Activated CD8-positive, alpha-beta memory T cell treated with anti-CD3 and anti-CD28 coated beads, Interleukin-2, amount 10 ng/mL, durations not matched to agents 7 days and 5 days (primary cell): ENCODE measurements at regions not wholly inside any gene's neighbourhood (a gene's known extent, or its start where the extent isn't known, plus 50 kb on each side); places are given as distances from the start of the nearest gene placed in this dataset.

Experiments
- ATAC-seq: fragments of 150-1000 bp; cut with Tn5 transposase; one replicate; pipeline ENCODE4 v1.10.0; 2021; ENCODE audit warnings: moderate library complexity
- CTCF ChIA-PET: fragments of 350-600 bp; sonication (Branson Sonifier 250); formaldehyde crosslinking; loops from one replicate; lab custom pipeline; 2021; ENCODE audit warnings: antibody characterized with exemption; lab: Charles Lee
- DNase-seq: peaks from one replicate; pipeline ENCODE4 v3.0.0-alpha.2; 2020
- H3K27ac Mint-ChIP-seq: one replicate; pipeline ENCODE4 v1.8.0; 2021; ENCODE audit warnings: mild to moderate bottlenecking, mixed read lengths
- H3K27me3 Mint-ChIP-seq: one replicate; pipeline ENCODE4 v1.8.0; 2021; ENCODE audit warnings: mixed read lengths
- H3K36me3 Mint-ChIP-seq: one replicate; pipeline ENCODE4 v1.8.0; 2021; ENCODE audit warnings: mild to moderate bottlenecking, mixed read lengths
- H3K4me1 Mint-ChIP-seq: one replicate; pipeline ENCODE4 v1.8.0; 2021; ENCODE audit warnings: mixed read lengths
- H3K4me3 Mint-ChIP-seq: one replicate; pipeline ENCODE4 v1.8.0; 2021; ENCODE audit warnings: mild to moderate bottlenecking, moderate library complexity, mixed read lengths
- H3K9me3 Mint-ChIP-seq: one replicate; pipeline ENCODE4 v1.8.0; 2022; ENCODE audit warnings: low read depth, mixed read lengths

DNA sequence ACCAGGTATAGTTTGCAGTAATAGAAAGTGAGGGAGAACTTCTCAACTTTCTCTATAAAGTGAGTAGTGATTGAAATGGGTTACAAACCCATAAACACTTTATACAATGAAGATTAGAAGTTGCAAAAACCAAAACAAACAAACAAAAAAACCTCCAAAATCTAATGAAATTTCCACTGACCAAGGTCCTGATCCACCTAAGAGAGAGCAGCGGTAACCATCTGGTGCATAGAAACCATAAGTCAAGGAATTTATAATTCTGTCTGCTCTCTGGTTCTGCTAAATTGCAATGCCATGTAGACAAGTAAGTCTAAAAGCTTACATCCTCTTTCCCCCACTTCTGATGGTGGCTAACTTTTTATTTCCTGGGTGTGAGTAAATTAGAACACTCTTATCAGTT, 463.4 kb downstream of the EFNB2 start:
- ATAC-seq = no peak
- Mint-ChIP-seq H3K36me3 (no peaks in the 10 kb centered on the region), H3K4me1 (no peaks in the 10 kb centered on the region), H3K9me3 (no peaks in the 10 kb centered on the region), H3K4me3 (no peak overlapping the region), H3K27ac (no peak overlapping the region), H3K27me3 (no peaks in the 10 kb centered on the region)
- DNase-seq = no peak
- CTCF ChIA-PET = no interaction called here

GRCh38 chr13:106063591-106064313, 471.7 kb downstream of the EFNB2 start:
- no peaks in the 10 kb centered on the region for H3K27me3 Mint-ChIP-seq

DNA sequence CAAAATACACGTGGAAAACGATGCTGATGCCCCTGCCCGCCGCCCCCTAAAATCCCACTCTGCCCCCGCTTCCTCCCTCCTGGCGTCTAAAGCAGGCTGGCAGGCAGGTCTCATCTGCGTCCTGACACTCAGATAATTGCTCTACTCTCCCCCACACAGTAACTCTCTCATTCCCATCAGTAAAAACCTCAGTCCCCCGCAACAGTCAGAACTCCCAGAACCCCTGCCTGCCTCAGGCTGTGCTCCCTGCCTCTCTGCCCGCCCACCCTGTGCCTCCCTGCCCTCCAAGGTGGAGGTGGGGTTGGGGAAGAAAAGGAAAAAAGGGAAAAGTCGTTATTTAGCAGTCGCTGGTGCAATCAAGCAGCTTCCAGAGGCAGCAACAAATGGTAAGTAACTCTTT, 473.7 kb downstream of the EFNB2 start:
- ATAC-seq (no peak), DNase-seq (no peak)
- Mint-ChIP-seq H3K4me3 (no peak overlapping the region), H3K27ac (no peak overlapping the region), H3K9me3 (no peaks in the 10 kb centered on the region), H3K27me3 (no peaks in the 10 kb centered on the region), H3K4me1 (no peaks in the 10 kb centered on the region), H3K36me3 (no peaks in the 10 kb centered on the region)
- CTCF ChIA-PET = no interaction called here

More at GRCh38 chr13:106063591-106064313, 471.7 kb downstream of the EFNB2 start:
- CTCF ChIA-PET = no interaction called here
- no peaks in the 10 kb centered on the region for H3K36me3 Mint-ChIP-seq
- ATAC-seq (no peak), DNase-seq (no peak)
- no peaks in the 10 kb centered on the region for H3K4me1 Mint-ChIP-seq
- H3K4me3 Mint-ChIP-seq = no peak overlapping the region
- no peak overlapping the region for H3K27ac Mint-ChIP-seq
- no peaks in the 10 kb centered on the region for H3K9me3 Mint-ChIP-seq

DNA sequence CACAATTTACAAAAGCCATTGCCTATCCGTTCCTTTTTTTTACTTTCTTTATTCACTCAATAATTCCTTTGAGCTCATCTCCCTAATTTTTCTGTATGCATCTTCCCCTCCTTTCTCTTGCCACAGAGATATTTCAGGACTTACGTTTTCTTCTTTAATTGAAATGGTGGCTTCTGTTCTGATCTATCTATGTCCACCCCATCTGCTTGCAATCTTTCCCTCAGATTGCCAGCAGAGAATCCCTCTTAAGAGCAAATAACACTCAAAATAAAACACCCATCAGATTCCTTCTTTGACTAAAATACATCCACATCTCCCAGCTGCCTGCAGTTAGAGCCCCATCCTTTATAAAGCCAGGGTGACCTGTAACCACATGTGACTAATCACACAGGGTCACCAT, 478.6 kb downstream of the EFNB2 start:
- Mint-ChIP-seq H3K27me3 (no peaks in the 10 kb centered on the region), H3K36me3 (no peaks in the 10 kb centered on the region), H3K9me3 (no peaks in the 10 kb centered on the region), H3K4me3 (no peak overlapping the region), H3K4me1 (no peaks in the 10 kb centered on the region), H3K27ac (no peak overlapping the region)
- ATAC-seq (no peak), DNase-seq (no peak)
- CTCF ChIA-PET = no interaction called here

DNA sequence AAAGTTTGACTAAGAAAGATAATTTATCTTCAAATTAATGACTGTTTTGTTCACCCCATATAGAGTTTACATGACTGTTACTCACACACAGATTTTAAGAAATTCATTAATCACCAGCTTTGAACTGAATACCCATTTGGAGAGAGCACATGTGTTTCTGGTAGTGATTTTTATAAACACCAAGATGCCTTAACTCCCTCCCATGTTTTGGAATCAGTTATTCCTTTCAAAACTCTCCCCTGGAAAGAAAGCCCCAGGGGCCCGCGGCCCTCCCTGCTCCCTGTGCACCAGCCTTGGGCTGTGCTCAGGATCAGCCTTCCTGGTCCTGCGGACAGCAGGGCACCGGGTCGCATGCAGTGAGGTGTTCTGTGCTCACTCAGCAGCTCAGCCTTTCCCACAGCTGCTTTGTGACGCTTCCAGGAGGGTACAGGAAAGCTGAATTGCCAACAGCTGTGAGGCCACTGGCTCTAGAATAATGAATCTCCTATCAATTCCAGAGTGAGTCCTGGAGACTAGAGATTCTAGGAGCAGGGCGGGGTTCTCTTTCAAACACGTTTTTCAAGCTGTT, 483.2 kb downstream of the EFNB2 start:
- DNase-seq = no peak
- Mint-ChIP-seq H3K27ac (no peak overlapping the region), H3K4me1 (no peaks in the 10 kb centered on the region), H3K36me3 (no peaks in the 10 kb centered on the region), H3K27me3 (no peaks in the 10 kb centered on the region), H3K4me3 (no peak overlapping the region), H3K9me3 (no peaks in the 10 kb centered on the region)
- CTCF ChIA-PET = no interaction called here
- no peak for ATAC-seq

- Mint-ChIP-seq H3K9me3 (no peaks in the 10 kb centered on the region), H3K36me3 (no peaks in the 10 kb centered on the region), H3K4me1 (no peaks in the 10 kb centered on the region), H3K27ac (no peak overlapping the region), H3K4me3 (no peak overlapping the region), H3K27me3 (no peaks in the 10 kb centered on the region)
- DNase-seq (no peak), ATAC-seq (no peak)
- CTCF ChIA-PET = no interaction called here
Observed at GRCh38 chr13:106049171-106049570, 486.3 kb downstream of the EFNB2 start.

GRCh38 chr13:106048386-106048785, 487.1 kb downstream of the EFNB2 start:
- CTCF ChIA-PET = no interaction called here
- no peaks in the 10 kb centered on the region for H3K27me3 Mint-ChIP-seq

GRCh38 chr13:106047859-106048258, 487.6 kb downstream of the EFNB2 start:
- no peaks in the 10 kb centered on the region for H3K4me1 Mint-ChIP-seq
- no peaks in the 10 kb centered on the region for H3K27me3 Mint-ChIP-seq
- no peak for DNase-seq
- no peak overlapping the region for H3K4me3 Mint-ChIP-seq
- H3K27ac Mint-ChIP-seq = no peak overlapping the region
- CTCF ChIA-PET = no interaction called here
- ATAC-seq = no peak
- H3K36me3 Mint-ChIP-seq = no peaks in the 10 kb centered on the region
- H3K9me3 Mint-ChIP-seq = no peaks in the 10 kb centered on the region

More at GRCh38 chr13:106048386-106048785, 487.1 kb downstream of the EFNB2 start:
- Mint-ChIP-seq H3K4me1 (no peaks in the 10 kb centered on the region), H3K9me3 (no peaks in the 10 kb centered on the region), H3K4me3 (no peak overlapping the region), H3K27ac (no peak overlapping the region), H3K36me3 (no peaks in the 10 kb centered on the region)
- DNase-seq = no peak
- ATAC-seq = no peak

DNA sequence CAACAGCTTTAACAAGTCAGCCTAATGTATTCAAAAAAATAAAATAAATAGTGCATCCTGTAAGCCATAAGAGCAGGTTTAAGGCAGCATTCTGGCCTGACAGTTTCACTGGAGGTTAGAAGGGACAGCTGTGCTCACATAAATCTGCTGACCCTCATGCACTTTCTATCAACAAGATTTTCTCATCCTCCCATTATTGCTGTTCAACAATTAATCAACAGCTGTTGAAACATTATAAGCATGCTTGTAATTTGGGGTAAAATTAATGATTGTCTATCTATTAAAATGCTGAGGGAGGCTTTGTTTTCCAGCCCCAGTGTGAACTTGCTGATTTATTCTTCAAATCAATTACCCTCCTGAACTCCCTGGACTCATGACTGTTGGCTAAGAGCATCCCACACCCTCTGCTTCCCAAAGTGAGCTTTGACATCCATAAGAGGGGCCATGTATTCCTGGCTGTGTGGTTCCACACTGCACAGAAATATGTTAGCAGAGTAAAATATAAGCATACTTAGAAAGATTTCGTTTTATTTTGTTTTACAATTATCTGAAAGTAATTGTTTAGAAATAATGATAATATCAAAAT, 492.4 kb downstream of the EFNB2 start:
- no peak for DNase-seq
- no peak overlapping the region for H3K27ac Mint-ChIP-seq
- no peaks in the 10 kb centered on the region for H3K4me1 Mint-ChIP-seq
- no peak overlapping the region for H3K4me3 Mint-ChIP-seq
- ATAC-seq = no peak
- no peaks in the 10 kb centered on the region for H3K9me3 Mint-ChIP-seq
- H3K36me3 Mint-ChIP-seq = no peaks in the 10 kb centered on the region
- CTCF ChIA-PET = no interaction called here
- no peaks in the 10 kb centered on the region for H3K27me3 Mint-ChIP-seq

GRCh38 chr13:106041445-106041844, 494.0 kb downstream of the EFNB2 start:
- no peaks in the 10 kb centered on the region for H3K4me1 Mint-ChIP-seq
- H3K27ac Mint-ChIP-seq = no peak overlapping the region
- no peak overlapping the region for H3K4me3 Mint-ChIP-seq
- no peaks in the 10 kb centered on the region for H3K27me3 Mint-ChIP-seq
- H3K9me3 Mint-ChIP-seq = no peaks in the 10 kb centered on the region
- no peak for ATAC-seq
- DNase-seq = no peak
- no peaks in the 10 kb centered on the region for H3K36me3 Mint-ChIP-seq
- CTCF ChIA-PET = no interaction called here

DNA sequence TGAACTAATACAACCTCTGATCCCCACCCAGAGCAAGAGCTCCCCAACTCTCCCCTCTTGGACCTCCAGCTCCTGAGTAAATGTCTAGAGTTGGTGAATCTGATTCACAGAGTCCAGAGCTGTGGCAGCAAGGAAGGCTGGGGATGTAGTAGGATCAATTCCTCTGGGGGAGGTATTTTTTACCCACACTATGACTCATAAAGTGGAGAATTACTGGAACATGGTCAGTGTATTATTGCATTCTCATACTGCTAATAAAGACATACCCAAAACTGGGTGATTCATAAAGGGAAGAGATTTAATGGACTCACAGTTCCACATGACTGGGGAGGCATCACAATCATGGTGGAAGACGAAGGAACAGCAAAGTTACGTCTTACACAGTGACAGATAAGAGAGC, 496.7 kb downstream of the EFNB2 start:
- Mint-ChIP-seq H3K4me1 (no peaks in the 10 kb centered on the region), H3K27me3 (no peaks in the 10 kb centered on the region), H3K9me3 (no peaks in the 10 kb centered on the region), H3K27ac (no peak overlapping the region), H3K36me3 (no peaks in the 10 kb centered on the region), H3K4me3 (no peak overlapping the region)
- CTCF ChIA-PET = no interaction called here
- ATAC-seq (no peak), DNase-seq (no peak)

DNA sequence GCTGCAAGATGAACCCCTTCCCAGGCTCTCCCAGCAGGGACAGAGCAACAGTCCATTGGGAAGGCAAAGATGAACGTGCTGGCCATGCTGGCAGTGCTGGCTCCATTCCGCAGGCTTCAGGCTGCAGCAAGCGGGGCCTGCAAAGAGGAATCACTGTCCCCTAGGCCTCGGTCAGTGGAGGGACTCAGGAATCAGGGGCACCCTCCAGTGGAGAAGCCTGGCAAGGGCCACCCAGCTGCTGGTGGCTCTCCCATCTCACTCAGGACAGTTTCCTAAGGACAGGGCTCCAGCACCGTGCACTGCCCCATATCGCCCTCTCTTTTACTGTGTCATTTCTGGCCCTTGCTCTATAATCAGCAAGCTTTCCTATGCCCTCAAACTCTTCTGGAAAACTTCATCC, 498.6 kb downstream of the EFNB2 start:
- CTCF ChIA-PET = no interaction called here
- Mint-ChIP-seq H3K4me3 (no peak overlapping the region), H3K27ac (no peak overlapping the region), H3K4me1 (no peaks in the 10 kb centered on the region), H3K36me3 (no peaks in the 10 kb centered on the region), H3K9me3 (no peaks in the 10 kb centered on the region), H3K27me3 (no peaks in the 10 kb centered on the region)
- no peak for ATAC-seq
- no peak for DNase-seq

DNA sequence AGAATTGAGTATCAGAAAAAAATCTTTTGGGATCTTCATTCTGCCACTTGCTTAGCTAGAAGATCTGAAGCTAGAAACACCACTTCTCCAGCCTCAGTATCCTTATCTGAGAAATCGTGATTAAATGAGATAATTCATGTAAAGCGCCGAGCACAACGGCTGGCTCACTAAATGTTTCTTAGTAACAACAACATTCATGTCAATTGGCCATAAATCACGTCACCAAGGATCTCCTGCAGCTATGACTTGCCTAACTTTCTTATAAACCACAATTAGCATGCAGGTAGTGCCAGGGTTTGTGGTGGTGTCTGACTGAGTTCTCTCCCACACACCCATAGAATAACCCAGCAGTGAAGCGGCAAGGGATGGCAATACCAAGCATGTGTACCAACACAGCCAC, 501.3 kb downstream of the EFNB2 start:
- Mint-ChIP-seq H3K27me3 (no peaks in the 10 kb centered on the region), H3K36me3 (no peaks in the 10 kb centered on the region), H3K9me3 (no peaks in the 10 kb centered on the region), H3K4me1 (no peaks in the 10 kb centered on the region), H3K27ac (no peak overlapping the region), H3K4me3 (no peak overlapping the region)
- CTCF ChIA-PET = no interaction called here
- no peak for ATAC-seq
- no peak for DNase-seq

DNA sequence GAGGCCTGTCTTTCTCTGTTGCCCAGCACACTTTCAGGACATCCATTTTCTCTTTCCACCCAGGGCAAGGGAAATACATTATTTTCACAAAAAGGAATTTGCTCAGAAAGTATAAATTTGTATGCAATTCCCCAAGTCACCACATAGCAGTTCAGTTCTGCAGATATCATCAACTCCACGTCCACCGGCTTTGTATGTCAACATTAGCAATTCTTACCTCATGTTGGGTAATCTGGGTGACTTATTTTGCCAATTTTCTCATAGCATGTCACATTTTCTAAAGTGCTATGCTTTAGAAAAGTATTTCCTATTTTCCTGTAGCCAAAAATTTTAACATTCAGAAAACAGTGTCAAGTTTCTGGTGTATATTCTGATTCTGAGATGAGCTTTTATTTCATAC, 501.8 kb downstream of the EFNB2 start:
- CTCF ChIA-PET = interaction anchor here (1.0 kb wide), 1 partner anchor 502 kb away, joined by 3 read pairs; no protein-coding TSS in a partner anchor
- Mint-ChIP-seq H3K36me3 (no peaks in the 10 kb centered on the region), H3K27ac (no peak overlapping the region), H3K9me3 (no peaks in the 10 kb centered on the region), H3K4me3 (no peak overlapping the region), H3K4me1 (no peaks in the 10 kb centered on the region), H3K27me3 (no peaks in the 10 kb centered on the region)
- DNase-seq (no peak), ATAC-seq (no peak)
